Amniotic epithelial cell (primary cell): ENCODE measurements at regions not wholly inside any gene's neighbourhood (a gene's known extent, or its start where the extent isn't known, plus 50 kb on each side); places are given as distances from the start of the nearest gene placed in this dataset.
"Not testable (repeated sequence)": the region's sequence is repeated elsewhere in the genome, so short reads cannot be mapped to it uniquely, and the experiment has no call there.

Experiments
- DNase-seq: peaks from one replicate; pipeline ENCODE4 v3.0.0-alpha.2; 2010; ENCODE audit warnings: low read depth

- DNase-seq = no peak
Measured at GRCh38 chr11:70592641-70593165, 194.4 kb downstream of the CTTN start.

- DNase-seq = no peak
Measured at GRCh38 chr11:70593446-70593983, 195.2 kb downstream of the CTTN start.

- DNase-seq = no peak
Measured at GRCh38 chr11:70594031-70594430, 195.7 kb downstream of the CTTN start.

GRCh38 chr11:70594606-70595005 is 196.3 kb downstream of the CTTN start:
- DNase-seq = no peak

GRCh38 chr11:70595016-70595415 is 196.7 kb downstream of the CTTN start:
- no peak for DNase-seq

GRCh38 chr11:70595452-70595851 is 197.1 kb downstream of the CTTN start:
- DNase-seq = no peak

GRCh38 chr11:70596091-70596490 is 197.8 kb downstream of the CTTN start:
- no peak for DNase-seq

- no peak for DNase-seq
Measured at GRCh38 chr11:70597006-70597555, 198.8 kb downstream of the CTTN start.

- DNase-seq = no peak
Measured at GRCh38 chr11:70597751-70598625, 199.7 kb downstream of the CTTN start.

GRCh38 chr11:70600911-70601415 is 202.6 kb downstream of the CTTN start:
- not testable (repeated sequence) for DNase-seq

GRCh38 chr11:70601861-70602538 is 203.7 kb downstream of the CTTN start:
- no peak for DNase-seq

GRCh38 chr11:70603114-70603755 is 204.9 kb downstream of the CTTN start:
- DNase-seq = no peak

- DNase-seq = no peak
Measured at GRCh38 chr11:70603756-70604211, 205.5 kb downstream of the CTTN start.

GRCh38 chr11:70604221-70604620 is 205.9 kb downstream of the CTTN start:
- DNase-seq = no peak

- DNase-seq = no peak
Measured at GRCh38 chr11:70604630-70605467, 206.5 kb downstream of the CTTN start.

- no peak for DNase-seq
Measured at GRCh38 chr11:70605468-70605815, 207.1 kb downstream of the CTTN start.

- no peak for DNase-seq
Measured at GRCh38 chr11:70605846-70606245, 207.5 kb downstream of the CTTN start.

GRCh38 chr11:70606248-70606950 is 208.1 kb downstream of the CTTN start:
- DNase-seq = no peak

- no peak for DNase-seq
Measured at GRCh38 chr11:70606951-70607330, 208.6 kb downstream of the CTTN start.

GRCh38 chr11:70607561-70607960 is 209.2 kb downstream of the CTTN start:
- no peak for DNase-seq
